ENCODE measurements at regions not wholly inside any gene's neighbourhood (a gene's known extent, or its start where the extent isn't known, plus 50 kb on each side); places are given as distances from the start of the nearest gene placed in this dataset.

DNA sequence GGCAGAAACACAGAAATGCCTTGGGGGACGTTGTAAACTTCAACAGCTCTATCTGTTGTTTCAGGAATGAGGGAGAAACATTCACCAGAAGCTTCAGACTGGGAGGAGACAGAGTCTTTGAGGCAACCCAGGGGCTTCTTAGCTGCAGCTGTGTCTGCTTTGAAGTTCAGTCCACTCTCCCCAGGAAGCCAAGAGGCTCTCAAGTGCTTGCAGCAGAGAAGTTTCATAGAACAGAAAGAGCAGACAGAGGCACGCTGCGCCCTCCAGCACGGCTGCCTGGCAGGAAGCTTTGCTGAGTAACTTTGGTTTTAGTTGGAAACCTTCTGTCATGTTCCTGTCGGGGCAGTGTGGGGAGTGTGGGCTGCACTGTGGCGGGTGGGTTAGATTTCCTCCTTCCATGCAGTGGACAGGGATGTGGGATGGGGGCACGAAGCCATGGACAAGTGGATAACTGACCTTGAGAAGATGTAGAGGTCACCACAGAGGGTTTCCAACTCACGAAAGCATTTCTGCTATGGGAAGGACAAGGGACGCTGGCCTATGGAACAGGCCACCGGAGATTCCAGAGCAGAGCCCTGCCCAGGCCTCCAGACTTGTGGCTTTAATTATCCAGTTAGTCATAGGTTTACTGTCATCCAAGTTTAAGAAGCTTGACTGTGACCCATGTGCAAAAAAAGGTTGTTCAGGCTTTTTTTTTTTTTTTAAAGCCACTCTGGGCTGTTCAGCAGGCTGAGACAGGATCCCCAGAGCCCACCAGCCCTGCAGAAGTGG, 107.7 kb downstream of the ARF6 start:
- TF ChIP-seq EZH2 (IDR thresholded peaks at IDR 0.05; ENCODE audit: insufficient read depth, poor library complexity, severe bottlenecking), result no peak
- no peak for TF ChIP-seq EZH2phosphoT487 (IDR thresholded peaks at IDR 0.05; ENCODE audit: insufficient read depth, low read depth)
